ENCODE measurements at regions not wholly inside any gene's neighbourhood (a gene's known extent, or its start where the extent isn't known, plus 50 kb on each side); places are given as distances from the start of the nearest gene placed in this dataset.

DNA sequence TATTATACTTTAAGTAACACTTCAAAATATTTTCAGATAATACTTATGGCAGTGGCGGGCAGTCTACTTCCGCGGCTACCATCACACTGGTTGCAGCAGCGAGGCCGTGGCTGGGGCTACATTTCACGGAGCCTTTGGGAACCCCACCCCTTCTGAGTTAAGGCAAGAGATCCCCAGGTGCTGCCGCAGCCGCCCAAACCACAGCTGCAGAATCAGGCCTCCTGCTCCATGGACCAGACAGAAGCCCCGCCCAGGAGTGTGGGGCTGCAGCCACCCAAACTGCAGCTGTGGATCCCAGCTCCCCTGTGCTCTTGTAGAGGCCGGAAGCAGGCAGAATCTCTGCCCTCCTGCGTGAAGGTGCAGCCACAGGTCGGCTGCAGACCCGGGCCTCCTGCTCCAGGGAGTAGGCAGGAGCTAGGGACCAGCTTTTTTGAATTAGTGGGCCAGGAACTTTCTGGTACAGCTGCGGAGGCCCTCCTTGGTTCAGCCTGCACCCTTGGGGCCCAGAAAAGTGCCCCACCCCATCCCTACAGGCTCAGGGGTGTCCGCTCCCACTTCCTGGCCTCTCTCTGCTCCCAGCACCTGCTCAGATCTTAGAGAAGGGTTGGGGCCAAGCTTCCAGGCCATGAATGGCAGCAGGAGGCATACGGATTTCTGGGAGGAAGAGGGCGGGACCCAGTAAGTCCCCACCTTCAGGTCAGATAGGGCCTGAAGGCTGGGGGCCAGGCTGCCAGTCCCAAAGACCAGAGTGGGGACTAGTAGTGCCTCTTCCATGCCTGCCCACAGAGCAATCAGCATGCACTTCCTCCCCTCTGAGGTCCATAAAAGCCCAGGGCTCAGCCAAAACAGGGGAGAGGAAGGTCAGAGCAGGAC is 1188.8 kb upstream of the CADM2 start:
- Histone ChIP-seq H3K27me3 (ENCODE audit: low read length) (no peaks in the 10 kb centered on the region), H3K4me1 (ENCODE audit: low read length) (no peaks in the 10 kb centered on the region), H3K27ac (ENCODE audit: low read length) (no peak overlapping the region), H3K36me3 (ENCODE audit: insufficient read depth, low read length) (no peaks in the 10 kb centered on the region), H2AFZ (ENCODE audit: low read length) (no peak overlapping the region), H3K9ac (ENCODE audit: low read length) (no peak overlapping the region), H3K9me3 (ENCODE audit: low read length) (peaks cover 20% of the 10 kb centered on the region), H4K20me1 (ENCODE audit: insufficient read depth, low read depth, low read length) (no peaks in the 10 kb centered on the region), H3K79me2 (ENCODE audit: low read length) (no peaks in the 10 kb centered on the region), H3K4me2 (ENCODE audit: low read depth, low read length, poor library complexity, severe bottlenecking) (no peak overlapping the region), H3K4me3 (ENCODE audit: low read length) (no peak overlapping the region), H3K9me2 (replicated peaks; ENCODE audit: insufficient read depth, low read length) (no peaks in the 10 kb centered on the region)
- no peak for DNase-seq

DNA sequence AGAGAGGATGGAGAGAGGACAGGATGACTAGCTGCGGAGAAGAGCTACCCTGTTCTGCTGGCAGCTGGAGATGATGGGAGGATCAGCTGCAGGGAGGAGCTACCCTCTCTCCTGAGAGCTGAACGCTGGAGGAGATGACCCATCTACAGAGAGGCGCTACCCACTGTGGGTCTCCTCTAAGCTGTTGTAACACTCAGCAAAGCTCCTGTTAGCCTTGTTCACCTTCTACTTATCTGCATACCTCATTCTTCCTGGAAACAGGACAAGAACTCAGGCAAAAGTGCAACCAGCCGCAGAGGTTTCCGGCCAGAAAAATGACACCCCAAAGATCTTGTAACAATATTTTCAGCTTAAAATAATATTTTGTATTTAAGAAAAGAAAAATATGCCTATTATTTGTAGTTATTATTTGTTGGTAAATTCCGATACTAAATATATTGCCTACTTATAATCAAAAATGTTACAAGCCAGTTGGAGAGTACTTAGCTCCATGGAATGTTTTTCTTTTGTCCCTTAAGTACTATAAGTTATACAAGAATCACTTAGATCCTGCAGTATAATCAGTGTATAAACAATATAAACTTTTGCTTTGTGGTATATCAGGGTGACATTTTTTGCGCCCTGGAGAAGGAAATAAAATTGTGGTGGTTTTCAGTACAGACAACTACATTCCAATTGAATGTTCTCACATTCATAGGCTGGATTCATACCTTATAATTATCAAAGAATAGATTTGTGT is 1188.0 kb upstream of the CADM2 start:
- Histone ChIP-seq H3K27ac (ENCODE audit: low read length) (no peak overlapping the region), H3K4me3 (ENCODE audit: low read length) (no peak overlapping the region), H3K27me3 (ENCODE audit: low read length) (no peaks in the 10 kb centered on the region), H3K79me2 (ENCODE audit: low read length) (no peaks in the 10 kb centered on the region), H4K20me1 (ENCODE audit: insufficient read depth, low read depth, low read length) (no peaks in the 10 kb centered on the region), H3K4me1 (ENCODE audit: low read length) (no peaks in the 10 kb centered on the region), H3K4me2 (ENCODE audit: low read depth, low read length, poor library complexity, severe bottlenecking) (no peak overlapping the region), H3K9ac (ENCODE audit: low read length) (no peak overlapping the region), H3K9me3 (ENCODE audit: low read length) (peaks cover 17% of the 10 kb centered on the region), H2AFZ (ENCODE audit: low read length) (no peak overlapping the region), H3K36me3 (ENCODE audit: insufficient read depth, low read length) (no peaks in the 10 kb centered on the region), H3K9me2 (replicated peaks; ENCODE audit: insufficient read depth, low read length) (no peaks in the 10 kb centered on the region)
- no peak for DNase-seq

DNA sequence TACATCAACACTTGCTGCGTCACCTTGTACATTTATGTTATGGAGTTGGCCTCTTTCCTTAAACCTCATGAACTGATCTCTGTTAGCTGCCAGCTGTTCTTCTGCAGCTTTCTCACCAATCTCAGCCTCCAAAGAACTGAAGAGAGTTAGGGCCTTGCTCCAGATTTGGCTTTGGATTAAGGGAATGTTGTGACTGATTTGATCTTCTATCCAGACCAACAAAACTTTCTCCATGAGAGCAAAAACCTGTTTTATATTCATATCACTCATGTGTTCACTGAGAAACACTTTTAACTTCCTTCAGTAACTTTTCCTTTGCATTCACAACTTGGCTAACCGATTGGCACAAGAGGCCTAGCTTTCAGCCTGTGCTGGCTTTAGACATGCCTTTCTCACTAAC is 1156.0 kb upstream of the CADM2 start:
- Histone ChIP-seq H3K4me3 (ENCODE audit: low read length) (no peak overlapping the region), H3K4me2 (ENCODE audit: low read depth, low read length, poor library complexity, severe bottlenecking) (no peak overlapping the region), H3K79me2 (ENCODE audit: low read length) (no peaks in the 10 kb centered on the region), H4K20me1 (ENCODE audit: insufficient read depth, low read depth, low read length) (no peaks in the 10 kb centered on the region), H3K9me2 (replicated peaks; ENCODE audit: insufficient read depth, low read length) (no peaks in the 10 kb centered on the region), H3K4me1 (ENCODE audit: low read length) (no peaks in the 10 kb centered on the region), H3K27ac (ENCODE audit: low read length) (no peak overlapping the region), H3K36me3 (ENCODE audit: insufficient read depth, low read length) (no peaks in the 10 kb centered on the region), H3K9ac (ENCODE audit: low read length) (no peak overlapping the region), H2AFZ (ENCODE audit: low read length) (no peak overlapping the region), H3K9me3 (ENCODE audit: low read length) (peaks cover 28% of the 10 kb centered on the region), H3K27me3 (ENCODE audit: low read length) (no peaks in the 10 kb centered on the region)
- no peak for DNase-seq

DNA sequence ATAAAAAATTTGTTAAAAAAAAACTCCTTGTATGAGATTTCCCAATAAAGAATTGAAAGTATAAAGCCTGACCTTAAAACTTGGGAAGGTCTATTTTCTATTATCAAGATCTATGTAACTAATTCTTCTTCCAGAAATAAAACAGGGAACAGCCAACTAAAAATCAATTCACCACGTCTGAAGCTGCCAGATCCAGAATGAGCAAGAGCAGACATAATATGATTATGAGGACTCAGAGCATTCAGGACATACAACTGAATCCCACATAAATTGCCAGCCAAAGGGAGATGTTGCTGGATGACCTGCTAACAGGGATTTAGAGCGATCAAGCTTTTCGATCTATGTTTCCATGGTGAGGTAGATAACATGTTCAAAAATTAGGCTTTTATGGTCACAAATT is 1151.3 kb upstream of the CADM2 start:
- no peaks in the 10 kb centered on the region for H3K27me3 ChIP-seq (ENCODE audit: low read length)
- H2AFZ ChIP-seq (ENCODE audit: low read length) = no peak overlapping the region
- H3K27ac ChIP-seq (ENCODE audit: low read length) = no peak overlapping the region
- no peaks in the 10 kb centered on the region for H3K4me1 ChIP-seq (ENCODE audit: low read length)
- no peaks in the 10 kb centered on the region for H3K9me2 ChIP-seq (replicated peaks; ENCODE audit: insufficient read depth, low read length)
- H3K36me3 ChIP-seq (ENCODE audit: insufficient read depth, low read length) = no peaks in the 10 kb centered on the region
- H3K4me2 ChIP-seq (ENCODE audit: low read depth, low read length, poor library complexity, severe bottlenecking) = no peak overlapping the region
- no peaks in the 10 kb centered on the region for H4K20me1 ChIP-seq (ENCODE audit: insufficient read depth, low read depth, low read length)
- no peaks in the 10 kb centered on the region for H3K79me2 ChIP-seq (ENCODE audit: low read length)
- DNase-seq = no peak
- H3K9me3 ChIP-seq (ENCODE audit: low read length) = peaks cover 34% of the 10 kb centered on the region
- H3K4me3 ChIP-seq (ENCODE audit: low read length) = no peak overlapping the region
- no peak overlapping the region for H3K9ac ChIP-seq (ENCODE audit: low read length)

DNA sequence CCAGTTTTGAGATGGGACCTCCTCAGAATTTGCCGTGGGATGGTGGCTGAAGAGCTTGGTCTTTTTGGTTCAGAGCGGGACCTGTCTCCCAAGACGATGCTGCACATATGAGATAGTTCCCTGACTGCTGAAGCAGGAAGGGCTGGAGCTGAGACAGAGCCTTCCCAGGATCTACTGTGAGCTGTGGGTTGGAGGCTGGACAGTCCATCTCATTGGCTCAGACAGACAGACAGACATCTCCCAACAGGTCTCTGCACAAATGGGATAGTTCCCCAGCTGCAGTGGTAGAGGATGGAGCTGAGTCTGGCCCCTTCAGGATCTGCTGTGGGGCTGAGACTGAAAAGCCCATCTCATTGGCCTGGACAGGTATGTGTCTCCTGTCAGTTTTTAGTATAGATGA is 1145.6 kb upstream of the CADM2 start:
- no peak overlapping the region for H3K4me3 ChIP-seq (ENCODE audit: low read length)
- peaks cover 25% of the 10 kb centered on the region for H3K9me3 ChIP-seq (ENCODE audit: low read length)
- H3K36me3 ChIP-seq (ENCODE audit: insufficient read depth, low read length) = no peaks in the 10 kb centered on the region
- H3K4me1 ChIP-seq (ENCODE audit: low read length) = no peaks in the 10 kb centered on the region
- H3K27ac ChIP-seq (ENCODE audit: low read length) = no peak overlapping the region
- no peak overlapping the region for H3K9ac ChIP-seq (ENCODE audit: low read length)
- no peaks in the 10 kb centered on the region for H3K9me2 ChIP-seq (replicated peaks; ENCODE audit: insufficient read depth, low read length)
- H2AFZ ChIP-seq (ENCODE audit: low read length) = no peak overlapping the region
- no peaks in the 10 kb centered on the region for H3K79me2 ChIP-seq (ENCODE audit: low read length)
- H3K4me2 ChIP-seq (ENCODE audit: low read depth, low read length, poor library complexity, severe bottlenecking) = no peak overlapping the region
- no peak for DNase-seq
- no peaks in the 10 kb centered on the region for H3K27me3 ChIP-seq (ENCODE audit: low read length)
- H4K20me1 ChIP-seq (ENCODE audit: insufficient read depth, low read depth, low read length) = no peaks in the 10 kb centered on the region

DNA sequence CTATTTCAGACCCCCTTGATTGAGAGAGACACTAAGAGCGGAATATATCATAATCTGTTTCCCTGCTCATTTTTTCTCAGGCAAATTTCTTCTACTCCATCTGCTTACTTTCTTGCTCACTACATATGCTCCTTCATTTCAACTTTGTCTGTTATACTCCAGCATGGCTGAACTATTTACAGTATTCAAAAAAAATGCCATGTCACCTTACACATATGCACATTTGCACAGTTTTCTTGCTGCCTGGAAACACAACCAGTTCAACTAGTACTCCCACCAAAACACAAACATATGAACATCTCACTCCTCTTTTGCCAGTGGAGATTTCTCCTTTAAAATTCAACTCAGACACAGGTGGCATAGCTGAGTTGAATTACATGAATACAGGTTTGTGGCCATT is 1142.1 kb upstream of the CADM2 start:
- no peaks in the 10 kb centered on the region for H3K27me3 ChIP-seq (ENCODE audit: low read length)
- no peak overlapping the region for H2AFZ ChIP-seq (ENCODE audit: low read length)
- no peaks in the 10 kb centered on the region for H3K36me3 ChIP-seq (ENCODE audit: insufficient read depth, low read length)
- H3K9me2 ChIP-seq (replicated peaks; ENCODE audit: insufficient read depth, low read length) = no peaks in the 10 kb centered on the region
- no peaks in the 10 kb centered on the region for H3K79me2 ChIP-seq (ENCODE audit: low read length)
- peaks cover 17% of the 10 kb centered on the region for H3K9me3 ChIP-seq (ENCODE audit: low read length)
- H3K4me2 ChIP-seq (ENCODE audit: low read depth, low read length, poor library complexity, severe bottlenecking) = no peak overlapping the region
- H3K9ac ChIP-seq (ENCODE audit: low read length) = no peak overlapping the region
- no peak overlapping the region for H3K4me3 ChIP-seq (ENCODE audit: low read length)
- no peak for DNase-seq
- H3K27ac ChIP-seq (ENCODE audit: low read length) = no peak overlapping the region
- no peaks in the 10 kb centered on the region for H4K20me1 ChIP-seq (ENCODE audit: insufficient read depth, low read depth, low read length)
- no peaks in the 10 kb centered on the region for H3K4me1 ChIP-seq (ENCODE audit: low read length)

DNA sequence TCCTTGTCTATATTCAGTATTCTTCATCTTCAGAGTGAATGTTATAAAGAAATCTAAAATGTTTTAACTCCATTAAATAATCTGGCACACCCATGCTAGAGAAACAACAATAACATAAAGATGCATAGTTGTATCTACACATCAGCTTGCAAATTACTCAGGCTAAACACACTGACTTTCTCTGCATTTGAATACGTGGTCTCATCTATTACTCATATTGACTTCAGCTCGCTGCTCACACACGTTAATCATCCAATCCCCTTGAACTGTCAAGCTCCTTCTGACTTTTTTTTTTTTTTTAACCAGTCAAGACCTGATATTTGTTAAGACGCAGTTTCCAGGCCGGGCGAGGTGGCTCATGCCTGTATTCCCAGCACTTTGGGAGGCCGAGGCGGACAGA is 1137.3 kb upstream of the CADM2 start:
- Histone ChIP-seq H4K20me1 (ENCODE audit: insufficient read depth, low read depth, low read length) (no peaks in the 10 kb centered on the region), H3K4me3 (ENCODE audit: low read length) (no peak overlapping the region), H3K4me2 (ENCODE audit: low read depth, low read length, poor library complexity, severe bottlenecking) (no peak overlapping the region), H2AFZ (ENCODE audit: low read length) (no peak overlapping the region), H3K4me1 (ENCODE audit: low read length) (no peaks in the 10 kb centered on the region), H3K9ac (ENCODE audit: low read length) (no peak overlapping the region), H3K79me2 (ENCODE audit: low read length) (no peaks in the 10 kb centered on the region), H3K27me3 (ENCODE audit: low read length) (no peaks in the 10 kb centered on the region), H3K9me2 (replicated peaks; ENCODE audit: insufficient read depth, low read length) (no peaks in the 10 kb centered on the region), H3K9me3 (ENCODE audit: low read length) (peaks cover 7% of the 10 kb centered on the region; the same call in 1 of the 2 replicates), H3K27ac (ENCODE audit: low read length) (no peak overlapping the region), H3K36me3 (ENCODE audit: insufficient read depth, low read length) (no peaks in the 10 kb centered on the region)
- no peak for DNase-seq

DNA sequence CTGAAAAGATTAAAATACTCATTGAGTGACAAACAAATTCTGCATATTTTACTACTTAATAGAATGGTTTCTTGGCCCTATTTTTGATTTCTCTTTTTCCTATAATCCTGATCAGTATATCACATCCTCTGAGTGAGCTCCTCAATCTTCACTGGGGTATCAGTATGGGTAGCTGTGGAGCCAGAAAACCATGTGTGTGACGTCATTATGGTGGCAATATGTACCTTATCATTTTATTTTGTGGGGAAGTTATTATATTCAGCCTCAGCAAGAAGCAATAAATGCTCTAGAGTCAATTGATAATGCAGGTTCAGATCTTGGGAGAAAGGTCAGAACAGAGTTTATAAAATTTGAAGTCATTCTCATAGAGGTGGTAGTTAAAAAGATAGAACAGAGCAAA is 1135.7 kb upstream of the CADM2 start:
- Histone ChIP-seq H3K4me1 (ENCODE audit: low read length) (no peaks in the 10 kb centered on the region), H3K4me2 (ENCODE audit: low read depth, low read length, poor library complexity, severe bottlenecking) (no peak overlapping the region)

More for the DNA sequence above, 1135.7 kb upstream of the CADM2 start:
- no peak overlapping the region for H3K9ac ChIP-seq (ENCODE audit: low read length)
- H3K9me2 ChIP-seq (replicated peaks; ENCODE audit: insufficient read depth, low read length) = no peaks in the 10 kb centered on the region
- no peak overlapping the region for H2AFZ ChIP-seq (ENCODE audit: low read length)
- no peak overlapping the region for H3K4me3 ChIP-seq (ENCODE audit: low read length)
- H3K36me3 ChIP-seq (ENCODE audit: insufficient read depth, low read length) = no peaks in the 10 kb centered on the region
- DNase-seq = no peak
- H3K27me3 ChIP-seq (ENCODE audit: low read length) = no peaks in the 10 kb centered on the region
- H4K20me1 ChIP-seq (ENCODE audit: insufficient read depth, low read depth, low read length) = no peaks in the 10 kb centered on the region
- no peaks in the 10 kb centered on the region for H3K79me2 ChIP-seq (ENCODE audit: low read length)
- peaks cover 7% of the 10 kb centered on the region for H3K9me3 ChIP-seq (ENCODE audit: low read length)
- H3K27ac ChIP-seq (ENCODE audit: low read length) = no peak overlapping the region

Measured in Karpas-422 (cell line).